Liver (tissue), 8 donors: ENCODE measurements at regions not wholly inside any gene's neighbourhood (a gene's known extent, or its start where the extent isn't known, plus 50 kb on each side); places are given as distances from the start of the nearest gene placed in this dataset.

Experiments used
- DNase-seq: peaks from one replicate; pipeline ENCODE4 v3.0.0-alpha.2; 2017; ENCODE audit warnings: low spot score
- H3K27ac ChIP-seq, 2 donors: one replicate each; pipeline ENCODE4 v1.7.0; 2013; ENCODE audit warnings: inconsistent platforms in 2 of 2, low read length in 2 of 2, control low read depth in 1 of 2, low read depth in 1 of 2, mild to moderate bottlenecking in 1 of 2
- H3K27me3 ChIP-seq, 4 donors: one replicate each; pipeline versions ENCODE4 v1.6.1 to v1.7.0; 2013; ENCODE audit warnings: low read length in 3 of 4, inconsistent platforms in 1 of 4, mild to moderate bottlenecking in 1 of 4, moderate library complexity in 1 of 4; ENCODE audit not compliant: control insufficient read depth in 4 of 4, insufficient read depth in 4 of 4
- H3K36me3 ChIP-seq, 4 donors: one replicate each; pipeline versions ENCODE4 v1.6.1 to v1.7.0; 2013; ENCODE audit warnings: low read length in 3 of 4, mild to moderate bottlenecking in 3 of 4, low read depth in 1 of 4, moderate library complexity in 1 of 4; ENCODE audit not compliant: control insufficient read depth in 4 of 4, insufficient read depth in 3 of 4
- H3K4me1 ChIP-seq, 4 donors: one replicate each; pipeline versions ENCODE4 v1.6.1 to v1.7.0; 2013; ENCODE audit warnings: low read length in 3 of 4, mild to moderate bottlenecking in 3 of 4, moderate library complexity in 1 of 4; ENCODE audit not compliant: control insufficient read depth in 4 of 4, insufficient read depth in 4 of 4
- H3K4me3 ChIP-seq, 3 donors: one replicate each; pipeline versions ENCODE4 v1.6.1 to v1.7.0; 2013; ENCODE audit warnings: low read length in 3 of 3, control low read depth in 1 of 3, low read depth in 1 of 3, mild to moderate bottlenecking in 1 of 3
- H3K9ac ChIP-seq, 2 donors: one replicate each; pipeline ENCODE4 v1.7.0; 2013; ENCODE audit warnings: low read length in 2 of 2, mild to moderate bottlenecking in 2 of 2, moderate library complexity in 2 of 2, control low read depth in 1 of 2, low read depth in 1 of 2
- H3K9me3 ChIP-seq, 4 donors: one replicate each; pipeline versions ENCODE4 v1.6.1 to v1.7.0; 2013; ENCODE audit warnings: low read length in 3 of 4; ENCODE audit not compliant: control insufficient read depth in 4 of 4
- EGR1 ChIP-seq, 2 donors: IDR thresholded peaks; 2 replicates each; pipeline ENCODE4 v1.6.1; 2016 to 2018; ENCODE audit warnings: antibody characterized with exemption in 2 of 2, low read depth in 2 of 2
- FOXA1 ChIP-seq: IDR thresholded peaks from 2 replicates; pipeline ENCODE4 v1.6.1; 2016; ENCODE audit warnings: antibody characterized with exemption
- FOXA2 ChIP-seq: IDR thresholded peaks from 2 replicates; pipeline ENCODE4 v1.6.1; 2016; ENCODE audit warnings: antibody characterized with exemption
- GABPA ChIP-seq, 2 donors: IDR thresholded peaks in 1 of 2; conservative IDR thresholded peaks in 1 of 2; 2 replicates each; pipeline ENCODE4 v1.6.1; 2016; ENCODE audit warnings: antibody characterized with exemption in 2 of 2, mild to moderate bottlenecking in 1 of 2, moderate library complexity in 1 of 2
- HNF4A ChIP-seq, 2 donors: conservative IDR thresholded peaks; 2 replicates each; pipeline ENCODE4 v1.6.1; 2016; ENCODE audit warnings: antibody characterized with exemption in 2 of 2, mild to moderate bottlenecking in 2 of 2
- HNF4G ChIP-seq: IDR thresholded peaks from 2 replicates; pipeline ENCODE4 v1.6.1; 2016; ENCODE audit warnings: antibody characterized with exemption
- JUND ChIP-seq, 2 donors: IDR thresholded peaks; 2 replicates each; pipeline ENCODE4 v1.6.1; 2016; ENCODE audit warnings: antibody characterized with exemption in 2 of 2
- MAX ChIP-seq: IDR thresholded peaks from 2 replicates; pipeline ENCODE4 v1.6.1; 2016; ENCODE audit warnings: antibody characterized with exemption
- NR2F2 ChIP-seq: IDR thresholded peaks from 2 replicates; pipeline ENCODE4 v1.6.1; 2016; ENCODE audit warnings: antibody characterized with exemption
- RAD21 ChIP-seq, 2 donors: IDR thresholded peaks; 2 replicates each; pipeline ENCODE4 v1.6.1; 2016; ENCODE audit warnings: antibody characterized with exemption in 2 of 2, mild to moderate bottlenecking in 2 of 2
- RXRA ChIP-seq, 2 donors: IDR thresholded peaks; 2 replicates each; pipeline ENCODE4 v1.6.1; 2017 to 2018; ENCODE audit warnings: antibody characterized with exemption in 2 of 2, mild to moderate bottlenecking in 1 of 2
- SP1 ChIP-seq: IDR thresholded peaks from 2 replicates; pipeline ENCODE4 v1.6.1; 2018; ENCODE audit warnings: antibody characterized with exemption, mild to moderate bottlenecking
- TAF1 ChIP-seq: conservative IDR thresholded peaks from 2 replicates; pipeline ENCODE4 v1.6.1; 2016; ENCODE audit warnings: antibody characterized with exemption, mild to moderate bottlenecking
- YY1 ChIP-seq: IDR thresholded peaks from 2 replicates; pipeline ENCODE4 v1.6.1; 2016; ENCODE audit warnings: antibody characterized with exemption, mild to moderate bottlenecking
- WGBS: extraction: QIAGEN DNeasy Blood & Tissue Kit; methylation state at CpG from one replicate; pipeline ENCODE4 v1.1.7; 2013; 5-methylcytosine and 5-hydroxymethylcytosine counted together
- TF ChIP-seq, protein P1 (sequence below): IDR thresholded peaks from 2 replicates; pipeline ENCODE4 v1.6.1; 2016; ENCODE audit warnings: antibody characterized with exemption
- TF ChIP-seq, protein P2 (sequence below): IDR thresholded peaks from 2 replicates; pipeline ENCODE4 v1.6.1; 2016; ENCODE audit warnings: antibody characterized with exemption
- TF ChIP-seq, protein P3 (sequence below): IDR thresholded peaks from 2 replicates; pipeline ENCODE4 v1.6.1; 2016; ENCODE audit warnings: antibody characterized with exemption, mild to moderate bottlenecking
- TF ChIP-seq, protein P4 (sequence below): fragments of 150-350 bp; IDR thresholded peaks from 2 replicates; pipeline ENCODE4 v1.5.1; 2017; ENCODE audit warnings: improper control_type of control experiment, low read depth, low read length; ENCODE audit not compliant: missing input control
- donor health status: healthy.
- donor health status: healthy.
- donor health status: healthy.
- donor health status: healthy.
- donor health status: healthy.

DNA sequence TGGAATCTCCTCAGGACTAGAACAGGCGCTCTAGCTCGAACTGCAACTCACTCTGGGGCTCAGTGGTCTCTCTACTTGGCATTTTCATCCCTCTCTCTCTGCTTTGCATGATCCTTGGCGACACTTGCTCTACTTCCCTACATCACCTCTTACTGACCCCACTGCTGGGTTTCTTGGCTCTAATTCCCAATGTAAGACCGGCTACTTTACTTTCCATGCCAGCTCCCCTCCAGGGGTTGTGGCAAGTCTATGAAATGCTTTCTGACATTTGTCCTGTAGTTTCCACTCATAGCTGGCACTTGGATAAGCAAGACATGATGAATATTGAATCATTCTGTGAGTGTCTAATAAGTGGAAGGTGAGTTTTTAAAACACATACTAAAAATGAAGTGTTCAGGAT lies 292.3 kb downstream of the USP25 start:
- Histone ChIP-seq H3K36me3 (no peaks in the 10 kb centered on the region), H3K27ac (no peak overlapping the region), H3K9ac (no peak overlapping the region), H3K4me1 (no peaks in the 10 kb centered on the region), H3K4me3 (no peak overlapping the region), H3K9me3 (no peaks in the 10 kb centered on the region), H3K27me3 (peaks cover 0 to 4% (median 0%) of the 10 kb centered on the region in 4 donors)
- TF ChIP-seq SP1: no peak
- 91% methylated on average over 4 of the region's 4 CpGs for WGBS
- DNase-seq: no peak

DNA sequence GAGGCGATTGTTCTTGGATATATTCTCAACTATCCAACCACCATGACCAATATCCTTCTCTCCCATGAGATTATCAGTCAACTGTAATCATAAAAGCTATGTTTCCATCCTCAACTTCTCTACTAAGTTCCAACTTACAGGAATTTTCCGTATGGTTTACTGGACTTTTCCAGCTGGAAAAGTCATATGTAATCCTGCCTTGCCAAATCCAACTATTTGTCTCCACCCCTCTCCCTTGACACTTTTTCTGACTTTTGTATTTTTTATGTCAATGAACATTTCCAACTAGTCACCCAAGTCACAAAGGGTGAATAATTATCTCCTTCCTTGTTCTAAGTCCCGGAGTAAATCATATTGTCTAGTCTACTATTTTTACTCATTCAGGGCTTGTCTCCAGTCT lies 293.1 kb downstream of the USP25 start:
- H3K4me3 ChIP-seq: no peak overlapping the region
- TF ChIP-seq JUND (IDR thresholded peaks at IDR 0.05) (no peak), FOXA1 (no peak), TAF1 (no peak), MAX (no peak), FOXA2 (no peak), YY1 (no peak), HNF4G (no peak), NR2F2 (no peak), RAD21 (IDR thresholded peaks at IDR 0.05) (no peak), HNF4A (conservative IDR thresholded peaks at IDR 0.05) (no peak), EGR1 (IDR thresholded peaks at IDR 0.05; ENCODE audit: low read depth in 2 of 2) (no peak), SP1 (no peak), RXRA (IDR thresholded peaks at IDR 0.05) (no peak)
- TF ChIP-seq, protein P1, sequence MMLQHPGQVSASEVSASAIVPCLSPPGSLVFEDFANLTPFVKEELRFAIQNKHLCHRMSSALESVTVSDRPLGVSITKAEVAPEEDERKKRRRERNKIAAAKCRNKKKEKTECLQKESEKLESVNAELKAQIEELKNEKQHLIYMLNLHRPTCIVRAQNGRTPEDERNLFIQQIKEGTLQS: no peak
- H3K4me1 ChIP-seq: no peaks in the 10 kb centered on the region
- H3K9ac ChIP-seq: no peak overlapping the region
- peaks cover 0 to 4% (median 0%) of the 10 kb centered on the region in 4 donors for H3K27me3 ChIP-seq
- no peaks in the 10 kb centered on the region for H3K36me3 ChIP-seq
- H3K9me3 ChIP-seq: no peaks in the 10 kb centered on the region
- no peak overlapping the region for H3K27ac ChIP-seq
- DNase-seq: no peak
- WGBS: 78% methylated on average over 3 of the region's 3 CpGs

GRCh38 chr21:16028142-16028541 lies 298.4 kb downstream of the USP25 start:
- H3K9me3 ChIP-seq: no peaks in the 10 kb centered on the region

More at GRCh38 chr21:16028142-16028541, 298.4 kb downstream of the USP25 start:
- WGBS: 91% methylated on average over 2 of the region's 2 CpGs
- DNase-seq: no peak
- H3K36me3 ChIP-seq: no peaks in the 10 kb centered on the region
- no peak overlapping the region for H3K27ac ChIP-seq
- H3K4me3 ChIP-seq: no peak overlapping the region
- H3K9ac ChIP-seq: no peak overlapping the region
- H3K4me1 ChIP-seq: no peaks in the 10 kb centered on the region
- H3K27me3 ChIP-seq: no peaks in the 10 kb centered on the region
- TF ChIP-seq, protein P2, sequence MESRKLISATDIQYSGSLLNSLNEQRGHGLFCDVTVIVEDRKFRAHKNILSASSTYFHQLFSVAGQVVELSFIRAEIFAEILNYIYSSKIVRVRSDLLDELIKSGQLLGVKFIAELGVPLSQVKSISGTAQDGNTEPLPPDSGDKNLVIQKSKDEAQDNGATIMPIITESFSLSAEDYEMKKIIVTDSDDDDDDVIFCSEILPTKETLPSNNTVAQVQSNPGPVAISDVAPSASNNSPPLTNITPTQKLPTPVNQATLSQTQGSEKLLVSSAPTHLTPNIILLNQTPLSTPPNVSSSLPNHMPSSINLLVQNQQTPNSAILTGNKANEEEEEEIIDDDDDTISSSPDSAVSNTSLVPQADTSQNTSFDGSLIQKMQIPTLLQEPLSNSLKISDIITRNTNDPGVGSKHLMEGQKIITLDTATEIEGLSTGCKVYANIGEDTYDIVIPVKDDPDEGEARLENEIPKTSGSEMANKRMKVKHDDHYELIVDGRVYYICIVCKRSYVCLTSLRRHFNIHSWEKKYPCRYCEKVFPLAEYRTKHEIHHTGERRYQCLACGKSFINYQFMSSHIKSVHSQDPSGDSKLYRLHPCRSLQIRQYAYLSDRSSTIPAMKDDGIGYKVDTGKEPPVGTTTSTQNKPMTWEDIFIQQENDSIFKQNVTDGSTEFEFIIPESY: no peak
- TF ChIP-seq MAX (no peak), TAF1 (no peak), FOXA1 (no peak), HNF4A (conservative IDR thresholded peaks at IDR 0.05) (no peak), YY1 (no peak), JUND (IDR thresholded peaks at IDR 0.05) (no peak), GABPA (IDR thresholded peaks at IDR 0.05 in 1 of 2, conservative IDR thresholded peaks at IDR 0.05 in 1 of 2) (no peak), RXRA (IDR thresholded peaks at IDR 0.05) (no peak), FOXA2 (no peak), EGR1 (IDR thresholded peaks at IDR 0.05; ENCODE audit: low read depth in 2 of 2) (no peak), NR2F2 (no peak), SP1 (no peak), RAD21 (IDR thresholded peaks at IDR 0.05) (no peak), HNF4G (no peak)
- TF ChIP-seq, protein P3, sequence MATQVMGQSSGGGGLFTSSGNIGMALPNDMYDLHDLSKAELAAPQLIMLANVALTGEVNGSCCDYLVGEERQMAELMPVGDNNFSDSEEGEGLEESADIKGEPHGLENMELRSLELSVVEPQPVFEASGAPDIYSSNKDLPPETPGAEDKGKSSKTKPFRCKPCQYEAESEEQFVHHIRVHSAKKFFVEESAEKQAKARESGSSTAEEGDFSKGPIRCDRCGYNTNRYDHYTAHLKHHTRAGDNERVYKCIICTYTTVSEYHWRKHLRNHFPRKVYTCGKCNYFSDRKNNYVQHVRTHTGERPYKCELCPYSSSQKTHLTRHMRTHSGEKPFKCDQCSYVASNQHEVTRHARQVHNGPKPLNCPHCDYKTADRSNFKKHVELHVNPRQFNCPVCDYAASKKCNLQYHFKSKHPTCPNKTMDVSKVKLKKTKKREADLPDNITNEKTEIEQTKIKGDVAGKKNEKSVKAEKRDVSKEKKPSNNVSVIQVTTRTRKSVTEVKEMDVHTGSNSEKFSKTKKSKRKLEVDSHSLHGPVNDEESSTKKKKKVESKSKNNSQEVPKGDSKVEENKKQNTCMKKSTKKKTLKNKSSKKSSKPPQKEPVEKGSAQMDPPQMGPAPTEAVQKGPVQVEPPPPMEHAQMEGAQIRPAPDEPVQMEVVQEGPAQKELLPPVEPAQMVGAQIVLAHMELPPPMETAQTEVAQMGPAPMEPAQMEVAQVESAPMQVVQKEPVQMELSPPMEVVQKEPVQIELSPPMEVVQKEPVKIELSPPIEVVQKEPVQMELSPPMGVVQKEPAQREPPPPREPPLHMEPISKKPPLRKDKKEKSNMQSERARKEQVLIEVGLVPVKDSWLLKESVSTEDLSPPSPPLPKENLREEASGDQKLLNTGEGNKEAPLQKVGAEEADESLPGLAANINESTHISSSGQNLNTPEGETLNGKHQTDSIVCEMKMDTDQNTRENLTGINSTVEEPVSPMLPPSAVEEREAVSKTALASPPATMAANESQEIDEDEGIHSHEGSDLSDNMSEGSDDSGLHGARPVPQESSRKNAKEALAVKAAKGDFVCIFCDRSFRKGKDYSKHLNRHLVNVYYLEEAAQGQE: no peak
- TF ChIP-seq, protein P4, sequence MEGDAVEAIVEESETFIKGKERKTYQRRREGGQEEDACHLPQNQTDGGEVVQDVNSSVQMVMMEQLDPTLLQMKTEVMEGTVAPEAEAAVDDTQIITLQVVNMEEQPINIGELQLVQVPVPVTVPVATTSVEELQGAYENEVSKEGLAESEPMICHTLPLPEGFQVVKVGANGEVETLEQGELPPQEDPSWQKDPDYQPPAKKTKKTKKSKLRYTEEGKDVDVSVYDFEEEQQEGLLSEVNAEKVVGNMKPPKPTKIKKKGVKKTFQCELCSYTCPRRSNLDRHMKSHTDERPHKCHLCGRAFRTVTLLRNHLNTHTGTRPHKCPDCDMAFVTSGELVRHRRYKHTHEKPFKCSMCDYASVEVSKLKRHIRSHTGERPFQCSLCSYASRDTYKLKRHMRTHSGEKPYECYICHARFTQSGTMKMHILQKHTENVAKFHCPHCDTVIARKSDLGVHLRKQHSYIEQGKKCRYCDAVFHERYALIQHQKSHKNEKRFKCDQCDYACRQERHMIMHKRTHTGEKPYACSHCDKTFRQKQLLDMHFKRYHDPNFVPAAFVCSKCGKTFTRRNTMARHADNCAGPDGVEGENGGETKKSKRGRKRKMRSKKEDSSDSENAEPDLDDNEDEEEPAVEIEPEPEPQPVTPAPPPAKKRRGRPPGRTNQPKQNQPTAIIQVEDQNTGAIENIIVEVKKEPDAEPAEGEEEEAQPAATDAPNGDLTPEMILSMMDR: no peak
- TF ChIP-seq, protein P1: no peak
